ENCODE measurements at regions not wholly inside any gene's neighbourhood (a gene's known extent, or its start where the extent isn't known, plus 50 kb on each side); places are given as distances from the start of the nearest gene placed in this dataset.

- no peaks in the 10 kb centered on the region for H3K27me3 ChIP-seq (ENCODE audit: control insufficient read depth in 1 of 2, insufficient read depth in 2 of 2, low read length in 2 of 2)
- no peaks in the 10 kb centered on the region for H3K4me1 ChIP-seq (ENCODE audit: control insufficient read depth in 2 of 2, insufficient read depth in 2 of 2, low read length in 1 of 2)
- no peaks in the 10 kb centered on the region for H3K36me3 ChIP-seq (ENCODE audit: control insufficient read depth in 2 of 2, insufficient read depth in 2 of 2, low read length in 1 of 2)
- H3K27ac ChIP-seq (ENCODE audit: low read depth in 2 of 2, low read length in 1 of 2), result no peak overlapping the region
- WGBS, 2 donors, result 59 to 78% methylated on average over 2 of the region's 2 CpGs
- no peak overlapping the region for H3K4me3 ChIP-seq (ENCODE audit: low read depth in 1 of 2, low read length in 2 of 2)
- peaks cover 0 to 2% of the 10 kb centered on the region in 2 donors for H3K9me3 ChIP-seq (ENCODE audit: control insufficient read depth in 2 of 2, insufficient read depth in 1 of 2, low read depth in 1 of 2, low read length in 1 of 2)
Measured at GRCh38 chr2:84373391-84373790, 85.7 kb downstream of the SUCLG1 start.

- no peaks in the 10 kb centered on the region for H3K36me3 ChIP-seq (ENCODE audit: control insufficient read depth in 2 of 2, insufficient read depth in 2 of 2, low read length in 1 of 2)
- peaks cover 9 to 12% of the 10 kb centered on the region in 2 donors for H3K9me3 ChIP-seq (ENCODE audit: control insufficient read depth in 2 of 2, insufficient read depth in 1 of 2, low read depth in 1 of 2, low read length in 1 of 2)
- 46 to 59% methylated on average over 1 of the region's 1 CpG for WGBS, 2 donors
- H3K4me1 ChIP-seq (ENCODE audit: control insufficient read depth in 2 of 2, insufficient read depth in 2 of 2, low read length in 1 of 2), result no peaks in the 10 kb centered on the region
- H3K27ac ChIP-seq (ENCODE audit: low read depth in 2 of 2, low read length in 1 of 2), result no peak overlapping the region
- H3K27me3 ChIP-seq (ENCODE audit: control insufficient read depth in 1 of 2, insufficient read depth in 2 of 2, low read length in 2 of 2), result no peaks in the 10 kb centered on the region
- no peak overlapping the region for H3K4me3 ChIP-seq (ENCODE audit: low read depth in 1 of 2, low read length in 2 of 2)
Measured at GRCh38 chr2:84362541-84362940, 96.5 kb downstream of the SUCLG1 start.

- no peaks in the 10 kb centered on the region for H3K27me3 ChIP-seq (ENCODE audit: control insufficient read depth in 1 of 2, insufficient read depth in 2 of 2, low read length in 2 of 2)
- no peaks in the 10 kb centered on the region for H3K9me3 ChIP-seq (ENCODE audit: control insufficient read depth in 2 of 2, insufficient read depth in 1 of 2, low read depth in 1 of 2, low read length in 1 of 2)
- H3K36me3 ChIP-seq (ENCODE audit: control insufficient read depth in 2 of 2, insufficient read depth in 2 of 2, low read length in 1 of 2), result no peaks in the 10 kb centered on the region
- H3K4me1 ChIP-seq (ENCODE audit: control insufficient read depth in 2 of 2, insufficient read depth in 2 of 2, low read length in 1 of 2), result no peaks in the 10 kb centered on the region
- H3K4me3 ChIP-seq (ENCODE audit: low read depth in 1 of 2, low read length in 2 of 2), result no peak overlapping the region
- H3K27ac ChIP-seq (ENCODE audit: low read depth in 2 of 2, low read length in 1 of 2), result no peak overlapping the region
- WGBS, 2 donors, result 58 to 72% methylated on average over 3 of the region's 3 CpGs
Measured at GRCh38 chr2:84338069-84338468, 121.0 kb downstream of the SUCLG1 start.

GRCh38 chr2:84327645-84328249 lies 131.3 kb downstream of the SUCLG1 start:
- Histone ChIP-seq H3K27me3 (ENCODE audit: control insufficient read depth in 1 of 2, insufficient read depth in 2 of 2, low read length in 2 of 2) (no peaks in the 10 kb centered on the region), H3K4me3 (ENCODE audit: low read depth in 1 of 2, low read length in 2 of 2) (no peak overlapping the region), H3K27ac (ENCODE audit: low read depth in 2 of 2, low read length in 1 of 2) (no peak overlapping the region), H3K4me1 (ENCODE audit: control insufficient read depth in 2 of 2, insufficient read depth in 2 of 2, low read length in 1 of 2) (no peaks in the 10 kb centered on the region), H3K9me3 (ENCODE audit: control insufficient read depth in 2 of 2, insufficient read depth in 1 of 2, low read depth in 1 of 2, low read length in 1 of 2) (no peaks in the 10 kb centered on the region), H3K36me3 (ENCODE audit: control insufficient read depth in 2 of 2, insufficient read depth in 2 of 2, low read length in 1 of 2) (no peaks in the 10 kb centered on the region)
- 57 to 59% methylated on average over 1 of the region's 1 CpG for WGBS, 2 donors

GRCh38 chr2:84326831-84327432 lies 132.1 kb downstream of the SUCLG1 start:
- Histone ChIP-seq H3K4me1 (ENCODE audit: control insufficient read depth in 2 of 2, insufficient read depth in 2 of 2, low read length in 1 of 2) (no peaks in the 10 kb centered on the region), H3K36me3 (ENCODE audit: control insufficient read depth in 2 of 2, insufficient read depth in 2 of 2, low read length in 1 of 2) (no peaks in the 10 kb centered on the region), H3K27me3 (ENCODE audit: control insufficient read depth in 1 of 2, insufficient read depth in 2 of 2, low read length in 2 of 2) (no peaks in the 10 kb centered on the region), H3K27ac (ENCODE audit: low read depth in 2 of 2, low read length in 1 of 2) (no peak overlapping the region), H3K9me3 (ENCODE audit: control insufficient read depth in 2 of 2, insufficient read depth in 1 of 2, low read depth in 1 of 2, low read length in 1 of 2) (no peaks in the 10 kb centered on the region), H3K4me3 (ENCODE audit: low read depth in 1 of 2, low read length in 2 of 2) (no peak overlapping the region)
- 81% methylated on average over 4 of the region's 4 CpGs for WGBS, 2 donors

GRCh38 chr2:84323890-84324289 lies 135.2 kb downstream of the SUCLG1 start:
- Histone ChIP-seq H3K4me1 (ENCODE audit: control insufficient read depth in 2 of 2, insufficient read depth in 2 of 2, low read length in 1 of 2) (no peaks in the 10 kb centered on the region), H3K27me3 (ENCODE audit: control insufficient read depth in 1 of 2, insufficient read depth in 2 of 2, low read length in 2 of 2) (no peaks in the 10 kb centered on the region), H3K4me3 (ENCODE audit: low read depth in 1 of 2, low read length in 2 of 2) (no peak overlapping the region), H3K27ac (ENCODE audit: low read depth in 2 of 2, low read length in 1 of 2) (no peak overlapping the region), H3K36me3 (ENCODE audit: control insufficient read depth in 2 of 2, insufficient read depth in 2 of 2, low read length in 1 of 2) (no peaks in the 10 kb centered on the region), H3K9me3 (ENCODE audit: control insufficient read depth in 2 of 2, insufficient read depth in 1 of 2, low read depth in 1 of 2, low read length in 1 of 2) (no peaks in the 10 kb centered on the region)
- WGBS, 2 donors, result 62 to 68% methylated on average over 2 of the region's 2 CpGs

- Histone ChIP-seq H3K36me3 (ENCODE audit: control insufficient read depth in 2 of 2, insufficient read depth in 2 of 2, low read length in 1 of 2) (no peaks in the 10 kb centered on the region), H3K27me3 (ENCODE audit: control insufficient read depth in 1 of 2, insufficient read depth in 2 of 2, low read length in 2 of 2) (no peaks in the 10 kb centered on the region), H3K27ac (ENCODE audit: low read depth in 2 of 2, low read length in 1 of 2) (no peak overlapping the region), H3K4me3 (ENCODE audit: low read depth in 1 of 2, low read length in 2 of 2) (no peak overlapping the region), H3K9me3 (ENCODE audit: control insufficient read depth in 2 of 2, insufficient read depth in 1 of 2, low read depth in 1 of 2, low read length in 1 of 2) (no peaks in the 10 kb centered on the region), H3K4me1 (ENCODE audit: control insufficient read depth in 2 of 2, insufficient read depth in 2 of 2, low read length in 1 of 2) (no peaks in the 10 kb centered on the region)
- WGBS, 2 donors, result 77 to 88% methylated on average over 2 of the region's 2 CpGs
Measured at GRCh38 chr2:84320940-84321339, 138.1 kb downstream of the SUCLG1 start.

GRCh38 chr2:84319581-84319980 lies 139.5 kb downstream of the SUCLG1 start:
- no peaks in the 10 kb centered on the region for H3K36me3 ChIP-seq (ENCODE audit: control insufficient read depth in 2 of 2, insufficient read depth in 2 of 2, low read length in 1 of 2)
- no peaks in the 10 kb centered on the region for H3K27me3 ChIP-seq (ENCODE audit: control insufficient read depth in 1 of 2, insufficient read depth in 2 of 2, low read length in 2 of 2)
- no peak overlapping the region for H3K4me3 ChIP-seq (ENCODE audit: low read depth in 1 of 2, low read length in 2 of 2)
- no peak overlapping the region for H3K27ac ChIP-seq (ENCODE audit: low read depth in 2 of 2, low read length in 1 of 2)
- 83 to 87% methylated on average over 6 of the region's 6 CpGs for WGBS, 2 donors
- H3K4me1 ChIP-seq (ENCODE audit: control insufficient read depth in 2 of 2, insufficient read depth in 2 of 2, low read length in 1 of 2), result no peaks in the 10 kb centered on the region
- no peaks in the 10 kb centered on the region for H3K9me3 ChIP-seq (ENCODE audit: control insufficient read depth in 2 of 2, insufficient read depth in 1 of 2, low read depth in 1 of 2, low read length in 1 of 2)

GRCh38 chr2:84317135-84317534 lies 141.9 kb downstream of the SUCLG1 start:
- WGBS, 2 donors, result 85 to 90% methylated on average over 2 of the region's 2 CpGs
- Histone ChIP-seq H3K9me3 (ENCODE audit: control insufficient read depth in 2 of 2, insufficient read depth in 1 of 2, low read depth in 1 of 2, low read length in 1 of 2) (no peaks in the 10 kb centered on the region), H3K4me1 (ENCODE audit: control insufficient read depth in 2 of 2, insufficient read depth in 2 of 2, low read length in 1 of 2) (no peaks in the 10 kb centered on the region), H3K4me3 (ENCODE audit: low read depth in 1 of 2, low read length in 2 of 2) (no peak overlapping the region), H3K27ac (ENCODE audit: low read depth in 2 of 2, low read length in 1 of 2) (no peak overlapping the region), H3K36me3 (ENCODE audit: control insufficient read depth in 2 of 2, insufficient read depth in 2 of 2, low read length in 1 of 2) (no peaks in the 10 kb centered on the region), H3K27me3 (ENCODE audit: control insufficient read depth in 1 of 2, insufficient read depth in 2 of 2, low read length in 2 of 2) (no peaks in the 10 kb centered on the region)

GRCh38 chr2:84314901-84315330 lies 144.2 kb downstream of the SUCLG1 start:
- Histone ChIP-seq H3K4me3 (ENCODE audit: low read depth in 1 of 2, low read length in 2 of 2) (no peak overlapping the region), H3K9me3 (ENCODE audit: control insufficient read depth in 2 of 2, insufficient read depth in 1 of 2, low read depth in 1 of 2, low read length in 1 of 2) (no peaks in the 10 kb centered on the region), H3K27ac (ENCODE audit: low read depth in 2 of 2, low read length in 1 of 2) (no peak overlapping the region), H3K4me1 (ENCODE audit: control insufficient read depth in 2 of 2, insufficient read depth in 2 of 2, low read length in 1 of 2) (no peaks in the 10 kb centered on the region), H3K36me3 (ENCODE audit: control insufficient read depth in 2 of 2, insufficient read depth in 2 of 2, low read length in 1 of 2) (no peaks in the 10 kb centered on the region), H3K27me3 (ENCODE audit: control insufficient read depth in 1 of 2, insufficient read depth in 2 of 2, low read length in 2 of 2) (no peaks in the 10 kb centered on the region)
- 17 to 22% methylated on average over 11 of the region's 11 CpGs for WGBS, 2 donors

Measured in esophagus (tissue), 2 donors.